Transverse colon (tissue), 4 donors: ENCODE measurements at regions not wholly inside any gene's neighbourhood (a gene's known extent, or its start where the extent isn't known, plus 50 kb on each side); places are given as distances from the start of the nearest gene placed in this dataset.

ENCODE experiments used
- CTCF ChIP-seq, 5 experiments: fragments of 200-600 bp in 3 of 5; fragments of 450-650 bp in 2 of 5; sonication (generic) in 3 of 5; IDR thresholded peaks; 1 replicate in 2 of 5; 2 replicates in 3 of 5; pipeline ENCODE4 v1.5.1; 2016 to 2017; ENCODE audit warnings: antibody characterized with exemption in 5 of 5, inconsistent platforms in 3 of 5, mild to moderate bottlenecking in 2 of 5, moderate library complexity in 1 of 5
- EP300 ChIP-seq: sonication (generic); formaldehyde crosslinking; IDR thresholded peaks from one replicate; pipeline ENCODE4 v1.6.1; 2017; ENCODE audit warnings: antibody characterized with exemption, low read depth
- POLR2A ChIP-seq: fragments of 450-650 bp; IDR thresholded peaks from one replicate; pipeline ENCODE4 v1.6.1; 2016; ENCODE audit warnings: antibody characterized with exemption, mild to moderate bottlenecking, moderate library complexity
- POLR2AphosphoS5 ChIP-seq, 3 donors: sonication (generic); formaldehyde crosslinking; IDR thresholded peaks; one replicate each; pipeline ENCODE4 v1.6.1; 2016; ENCODE audit warnings: antibody characterized with exemption in 3 of 3

GRCh38 chr6:28659250-28659566 lies 133.5 kb downstream of the GPX5 start:
- no peak for TF ChIP-seq CTCF (IDR thresholded peaks at IDR 0.05)
- no peak for TF ChIP-seq EP300
- no peak for TF ChIP-seq POLR2A
- no peak for TF ChIP-seq POLR2AphosphoS5 (IDR thresholded peaks at IDR 0.05)
